HG02588 (cell line): ENCODE measurements at regions not wholly inside any gene's neighbourhood (a gene's known extent, or its start where the extent isn't known, plus 50 kb on each side); places are given as distances from the start of the nearest gene placed in this dataset.
"Not testable (repeated sequence)": the region's sequence is repeated elsewhere in the genome, so short reads cannot be mapped to it uniquely, and the experiment has no call there.

Experiments
- ATAC-seq: cut with Tn5 transposase; IDR thresholded peaks from one replicate; pipeline ENCODE4 v1.9.1; 2021; ENCODE audit warnings: mild to moderate bottlenecking, moderate library complexity; ENCODE audit not compliant: unreplicated experiment

- ATAC-seq = no peak
These were observed 307.6 kb downstream of the ALDH8A1 start for GRCh38 chr6:134642279-134642678.

GRCh38 chr6:134640975-134641429 lies 308.9 kb downstream of the ALDH8A1 start:
- peak; percentile 77 for ATAC-seq

- ATAC-seq = no peak
These were observed 309.7 kb downstream of the ALDH8A1 start for GRCh38 chr6:134640229-134640628.

GRCh38 chr6:134637847-134638437 lies 312.0 kb downstream of the ALDH8A1 start:
- ATAC-seq = no peak

GRCh38 chr6:134637282-134637681 lies 312.6 kb downstream of the ALDH8A1 start:
- ATAC-seq = no peak

- ATAC-seq = no peak
These were observed 313.6 kb downstream of the ALDH8A1 start for GRCh38 chr6:134636186-134636799.

GRCh38 chr6:134634966-134635365 lies 314.9 kb downstream of the ALDH8A1 start:
- ATAC-seq = no peak

- ATAC-seq = no peak
These were observed 315.4 kb downstream of the ALDH8A1 start for GRCh38 chr6:134634466-134634865.

GRCh38 chr6:134632982-134633940 lies 315.3 kb upstream of the SGK1 start:
- not testable (repeated sequence) for ATAC-seq

GRCh38 chr6:134632024-134632423 lies 314.1 kb upstream of the SGK1 start:
- no peak for ATAC-seq

GRCh38 chr6:134631398-134631924 lies 313.5 kb upstream of the SGK1 start:
- ATAC-seq = no peak

GRCh38 chr6:134630508-134631121 lies 312.7 kb upstream of the SGK1 start:
- no peak for ATAC-seq

GRCh38 chr6:134628154-134628553 lies 310.2 kb upstream of the SGK1 start:
- no peak for ATAC-seq

GRCh38 chr6:134627707-134628106 lies 309.8 kb upstream of the SGK1 start:
- no peak for ATAC-seq

GRCh38 chr6:134626589-134626988 lies 308.7 kb upstream of the SGK1 start:
- no peak for ATAC-seq

GRCh38 chr6:134626086-134626485 lies 308.2 kb upstream of the SGK1 start:
- ATAC-seq = no peak

- ATAC-seq = no peak
These were observed 306.9 kb upstream of the SGK1 start for GRCh38 chr6:134624781-134625180.

- ATAC-seq = no peak
These were observed 305.5 kb upstream of the SGK1 start for GRCh38 chr6:134623401-134623800.

- no peak for ATAC-seq
These were observed 304.7 kb upstream of the SGK1 start for GRCh38 chr6:134622382-134623173.

GRCh38 chr6:134621858-134622257 lies 303.9 kb upstream of the SGK1 start:
- ATAC-seq = no peak
